DND-41 (cell line): ENCODE measurements at regions not wholly inside any gene's neighbourhood (a gene's known extent, or its start where the extent isn't known, plus 50 kb on each side); places are given as distances from the start of the nearest gene placed in this dataset.

Source experiments
- ATAC-seq: fragments of 200-7000 bp; cut with Tn5 transposase; 3 replicates; pipeline ENCODE4 v1.9.1; 2021; ENCODE audit warnings: low read depth; ENCODE audit not compliant: insufficient read depth
- DNase-seq: peaks from one replicate; pipeline ENCODE4 v3.0.0-alpha.2; 2020
- H2AFZ ChIP-seq: 2 replicates; pipeline ENCODE4 v1.6.0; 2012; ENCODE audit warnings: low read depth, low read length
- H3K27ac ChIP-seq: 2 replicates; pipeline ENCODE4 v1.5.1; 2012; ENCODE audit warnings: low read length, inconsistent platforms
- H3K27me3 ChIP-seq: fragments of 200-600 bp; sonication (generic); 2 replicates; pipeline ENCODE4 v1.6.0; 2012; ENCODE audit warnings: low read length, mild to moderate bottlenecking, inconsistent platforms; ENCODE audit not compliant: insufficient read depth, poor library complexity
- H3K36me3 ChIP-seq: 2 replicates; pipeline ENCODE4 v1.5.1; 2012; ENCODE audit warnings: low read length, inconsistent platforms; ENCODE audit not compliant: insufficient read depth
- H3K4me1 ChIP-seq: 2 replicates; pipeline ENCODE4 v1.5.1; 2012; ENCODE audit warnings: mild to moderate bottlenecking, low read length; ENCODE audit not compliant: insufficient read depth
- H3K4me2 ChIP-seq: 2 replicates; pipeline ENCODE4 v1.6.0; 2012; ENCODE audit warnings: mild to moderate bottlenecking, moderate library complexity, low read length, inconsistent platforms; ENCODE audit not compliant: insufficient read depth
- H3K4me3 ChIP-seq, 2 experiments: fragments of 200-600 bp in 1 of 2; shearing (Covaris generic) in 1 of 2; 2 replicates each; pipeline ENCODE4 v1.5.1; 2012 to 2016; ENCODE audit warnings: inconsistent platforms in 2 of 2, low read length in 2 of 2, mild to moderate bottlenecking in 2 of 2, low read depth in 1 of 2, moderate library complexity in 1 of 2
- H3K79me2 ChIP-seq: 2 replicates; pipeline ENCODE4 v1.6.0; 2012; ENCODE audit warnings: low read length, inconsistent platforms; ENCODE audit not compliant: insufficient read depth
- H3K9ac ChIP-seq: 2 replicates; pipeline ENCODE4 v1.6.0; 2012; ENCODE audit warnings: low read depth, mild to moderate bottlenecking, inconsistent platforms, low read length, moderate library complexity
- H3K9me3 ChIP-seq: 2 replicates; pipeline ENCODE4 v1.5.1; 2012; ENCODE audit warnings: low read length, moderate library complexity, mild to moderate bottlenecking, inconsistent platforms; ENCODE audit not compliant: insufficient read depth, severe bottlenecking
- H4K20me1 ChIP-seq: 2 replicates; pipeline ENCODE4 v1.6.0; 2012; ENCODE audit warnings: low read length; ENCODE audit not compliant: insufficient read depth
- CTCF ChIP-seq: IDR thresholded peaks from 2 replicates; pipeline ENCODE4 v1.5.1; 2012; ENCODE audit warnings: borderline replicate concordance, low read length, moderate library complexity, mild to moderate bottlenecking; ENCODE audit not compliant: poor library complexity, severe bottlenecking; ENCODE audit errors: extremely low read depth
- EZH2 ChIP-seq: IDR thresholded peaks from 3 replicates; pipeline ENCODE4 v1.6.1; 2012; ENCODE audit warnings: borderline replicate concordance, low read depth, mild to moderate bottlenecking, moderate library complexity, low read length, inconsistent platforms; ENCODE audit not compliant: severe bottlenecking

- H3K36me3 ChIP-seq: no peaks in the 10 kb centered on the region
- H2AFZ ChIP-seq: no peak overlapping the region
- H3K27me3 ChIP-seq: peaks cover 1% of the 10 kb centered on the region
- TF ChIP-seq EZH2 (no peak), CTCF (no peak)
- H3K4me2 ChIP-seq: no peak overlapping the region
- DNase-seq (no peak), ATAC-seq (no peak)
- no peaks in the 10 kb centered on the region for H3K79me2 ChIP-seq
- H3K9me3 ChIP-seq: peaks cover 3% of the 10 kb centered on the region
- H3K27ac ChIP-seq: no peak overlapping the region
- no peaks in the 10 kb centered on the region for H3K4me1 ChIP-seq
- no peaks in the 10 kb centered on the region for H4K20me1 ChIP-seq
- H3K4me3 ChIP-seq: no peak overlapping the region
- H3K9ac ChIP-seq: no peak overlapping the region
These were observed 262.1 kb downstream of the IL20RB start for GRCh38 chr3:137219801-137220445.

- no peak overlapping the region for H3K27ac ChIP-seq
- DNase-seq (no peak), ATAC-seq (no peak)
- peaks cover 3% of the 10 kb centered on the region for H3K9me3 ChIP-seq
- H3K4me1 ChIP-seq: no peaks in the 10 kb centered on the region
- H3K4me2 ChIP-seq: no peak overlapping the region
- no peaks in the 10 kb centered on the region for H3K79me2 ChIP-seq
- TF ChIP-seq EZH2 (no peak), CTCF (no peak)
- H4K20me1 ChIP-seq: no peaks in the 10 kb centered on the region
- no peaks in the 10 kb centered on the region for H3K36me3 ChIP-seq
- H2AFZ ChIP-seq: no peak overlapping the region
- no peak overlapping the region for H3K4me3 ChIP-seq
- H3K27me3 ChIP-seq: peaks cover 10% of the 10 kb centered on the region
- H3K9ac ChIP-seq: no peak overlapping the region
These were observed 265.0 kb downstream of the IL20RB start for GRCh38 chr3:137222736-137223225.

GRCh38 chr3:137224464-137224863 lies 266.7 kb downstream of the IL20RB start:
- Histone ChIP-seq H3K4me1 (no peaks in the 10 kb centered on the region), H3K79me2 (no peaks in the 10 kb centered on the region), H2AFZ (no peak overlapping the region), H3K36me3 (no peaks in the 10 kb centered on the region), H3K9me3 (peaks cover 3% of the 10 kb centered on the region), H3K27me3 (peaks cover 10% of the 10 kb centered on the region), H3K4me2 (no peak overlapping the region), H3K4me3 (no peak overlapping the region), H4K20me1 (no peaks in the 10 kb centered on the region), H3K27ac (no peak overlapping the region), H3K9ac (no peak overlapping the region)
- no peak for DNase-seq
- TF ChIP-seq EZH2 (no peak), CTCF (no peak)
- no peak for ATAC-seq
